CD4-positive, alpha-beta memory T cell (primary cell): ENCODE measurements at regions not wholly inside any gene's neighbourhood (a gene's known extent, or its start where the extent isn't known, plus 50 kb on each side); places are given as distances from the start of the nearest gene placed in this dataset.

Source experiments
- CTCF ChIA-PET: fragments of 350-600 bp; sonication (Branson Sonifier 250); formaldehyde crosslinking; loops from one replicate; lab custom pipeline; 2021; ENCODE audit warnings: inconsistent platforms; ENCODE audit not compliant: partially characterized antibody; lab: Charles Lee
- POLR2A ChIA-PET: fragments of 350-600 bp; sonication (Branson Sonifier 250); formaldehyde crosslinking; loops from one replicate; lab custom pipeline; 2021; ENCODE audit not compliant: partially characterized antibody; lab: Charles Lee
- DNase-seq, 5 donors: peaks; one replicate each; pipeline versions ENCODE4 v3.0.0 to v3.0.0-alpha.2; 2020 to 2022; ENCODE audit warnings: mixed read lengths in 1 of 5
- H3K27ac ChIP-seq: one replicate; pipeline ENCODE4 v1.7.0; 2013; ENCODE audit warnings: low read depth, low read length
- H3K27me3 ChIP-seq: 2 replicates; pipeline ENCODE4 v1.7.0; 2013; ENCODE audit warnings: mild to moderate bottlenecking, low read length, moderate library complexity; ENCODE audit not compliant: insufficient read depth
- H3K36me3 ChIP-seq: 2 replicates; pipeline ENCODE4 v1.7.0; 2013; ENCODE audit warnings: mild to moderate bottlenecking, low read length, moderate library complexity; ENCODE audit not compliant: insufficient read depth
- H3K4me1 ChIP-seq: 2 replicates; pipeline ENCODE4 v1.7.0; 2013; ENCODE audit warnings: mild to moderate bottlenecking, low read length, moderate library complexity; ENCODE audit not compliant: insufficient read depth
- H3K4me3 ChIP-seq, 2 donors: one replicate each; pipeline ENCODE4 v1.7.0; 2013; ENCODE audit warnings: low read length in 2 of 2, mild to moderate bottlenecking in 1 of 2
- H3K9me3 ChIP-seq, 2 donors: one replicate each; pipeline ENCODE4 v1.7.0; 2013; ENCODE audit warnings: low read length in 2 of 2, control low read depth in 1 of 2; ENCODE audit not compliant: control insufficient read depth in 1 of 2
- H3K27ac Mint-ChIP-seq, 7 donors: one replicate each; pipeline ENCODE4 v1.8.0; 2020 to 2021; ENCODE audit warnings: mixed read lengths in 7 of 7, mild to moderate bottlenecking in 6 of 7, inconsistent platforms in 3 of 7, moderate library complexity in 3 of 7
- H3K27me3 Mint-ChIP-seq, 2 donors: one replicate each; pipeline ENCODE4 v1.8.0; 2020 to 2021; ENCODE audit warnings: mixed read lengths in 2 of 2
- H3K36me3 Mint-ChIP-seq, 2 donors: one replicate each; pipeline ENCODE4 v1.8.0; 2020 to 2021; ENCODE audit warnings: mixed read lengths in 2 of 2, inconsistent platforms in 1 of 2, mild to moderate bottlenecking in 1 of 2
- H3K4me1 Mint-ChIP-seq, 4 donors: one replicate each; pipeline ENCODE4 v1.8.0; 2020 to 2021; ENCODE audit warnings: mixed read lengths in 4 of 4, mild to moderate bottlenecking in 1 of 4
- H3K4me3 Mint-ChIP-seq, 8 donors: one replicate each; pipeline ENCODE4 v1.8.0; 2020 to 2021; ENCODE audit warnings: mixed read lengths in 8 of 8, mild to moderate bottlenecking in 7 of 8, moderate library complexity in 6 of 8, inconsistent platforms in 3 of 8
- H3K9me3 Mint-ChIP-seq, 8 donors: one replicate each; pipeline ENCODE4 v1.8.0; 2020 to 2021; ENCODE audit warnings: mixed read lengths in 8 of 8, mild to moderate bottlenecking in 5 of 8, inconsistent platforms in 3 of 8, moderate library complexity in 1 of 8
- intact Hi-C: fragments of 100-400 bp; cut with micrococcal nuclease; formaldehyde crosslinking; loops from one replicate; pipeline ENCODE4 v1.15.1; 2023

GRCh38 chr2:239716536-239717318, 308.4 kb downstream of the NDUFA10 start:
- Histone ChIP-seq H3K4me3 (no peak overlapping the region), H3K36me3 (no peaks in the 10 kb centered on the region), H3K27me3 (no peaks in the 10 kb centered on the region), H3K4me1 (no peaks in the 10 kb centered on the region), H3K9me3 (peaks cover 0 to 12% of the 10 kb centered on the region in 2 donors), H3K27ac (no peak overlapping the region)
- intact Hi-C loops, result no loop called here
- peaks cover 2 to 17% of the 10 kb centered on the region in 2 donors for H3K36me3 Mint-ChIP-seq
- CTCF ChIA-PET, result no interaction called here
- POLR2A ChIA-PET, result no interaction called here
- peaks cover 0 to 33% (median 24%) of the 10 kb centered on the region in 8 donors for H3K9me3 Mint-ChIP-seq
- H3K4me3 Mint-ChIP-seq, result no peak overlapping the region
- H3K4me1 Mint-ChIP-seq, result no peaks in the 10 kb centered on the region
- no peak overlapping the region for H3K27ac Mint-ChIP-seq
- no peak for DNase-seq
- H3K27me3 Mint-ChIP-seq, result peaks cover 4 to 9% of the 10 kb centered on the region in 2 donors

- peaks cover 12 to 13% of the 10 kb centered on the region in 2 donors for H3K27me3 Mint-ChIP-seq
- peaks cover 2 to 17% of the 10 kb centered on the region in 2 donors for H3K36me3 Mint-ChIP-seq
- intact Hi-C loops, result no loop called here
- H3K4me1 ChIP-seq, result no peaks in the 10 kb centered on the region
- no peak overlapping the region for H3K4me3 ChIP-seq
- no peak overlapping the region for H3K4me3 Mint-ChIP-seq
- no peaks in the 10 kb centered on the region for H3K36me3 ChIP-seq
- ChIA-PET POLR2A (no interaction called here), CTCF (no interaction called here)
- H3K27me3 ChIP-seq, result no peaks in the 10 kb centered on the region
- no peak overlapping the region for H3K27ac Mint-ChIP-seq
- H3K9me3 Mint-ChIP-seq, result peaks cover 0 to 37% (median 28%) of the 10 kb centered on the region in 8 donors
- no peaks in the 10 kb centered on the region for H3K4me1 Mint-ChIP-seq
- no peak for DNase-seq
- no peak overlapping the region for H3K27ac ChIP-seq
- peaks cover 0 to 12% of the 10 kb centered on the region in 2 donors for H3K9me3 ChIP-seq
These were observed 309.1 kb downstream of the NDUFA10 start for GRCh38 chr2:239716009-239716408.

- no peaks in the 10 kb centered on the region for H3K36me3 ChIP-seq
- no peaks in the 10 kb centered on the region for H3K4me1 Mint-ChIP-seq
- no peak overlapping the region for H3K27ac Mint-ChIP-seq
- H3K9me3 Mint-ChIP-seq, result peaks cover 0 to 38% (median 29%) of the 10 kb centered on the region in 8 donors
- no peak overlapping the region for H3K4me3 ChIP-seq
- H3K27ac ChIP-seq, result no peak overlapping the region
- DNase-seq, result no peak
- H3K36me3 Mint-ChIP-seq, result peaks cover 2 to 17% of the 10 kb centered on the region in 2 donors
- H3K4me1 ChIP-seq, result no peaks in the 10 kb centered on the region
- intact Hi-C loops, result no loop called here
- ChIA-PET CTCF (no interaction called here), POLR2A (no interaction called here)
- H3K4me3 Mint-ChIP-seq, result no peak overlapping the region
- peaks cover 0 to 12% of the 10 kb centered on the region in 2 donors for H3K9me3 ChIP-seq
- H3K27me3 ChIP-seq, result no peaks in the 10 kb centered on the region
- peaks cover 13 to 14% of the 10 kb centered on the region in 2 donors for H3K27me3 Mint-ChIP-seq
These were observed 309.5 kb downstream of the NDUFA10 start for GRCh38 chr2:239715606-239716005.

- Histone ChIP-seq H3K27me3 (no peaks in the 10 kb centered on the region), H3K36me3 (no peaks in the 10 kb centered on the region), H3K4me3 (no peak overlapping the region), H3K9me3 (peaks cover 0 to 12% of the 10 kb centered on the region in 2 donors), H3K27ac (no peak overlapping the region), H3K4me1 (no peaks in the 10 kb centered on the region)
- Mint-ChIP-seq H3K4me3 (no peak overlapping the region), H3K27me3 (peaks cover 13 to 14% of the 10 kb centered on the region in 2 donors), H3K4me1 (no peaks in the 10 kb centered on the region), H3K36me3 (peaks cover 2 to 17% of the 10 kb centered on the region in 2 donors), H3K27ac (no peak overlapping the region), H3K9me3 (peaks cover 0 to 38% (median 29%) of the 10 kb centered on the region in 8 donors)
- no peak for DNase-seq
- ChIA-PET CTCF (no interaction called here), POLR2A (no interaction called here)
- intact Hi-C loops, result no loop called here
These were observed 309.9 kb downstream of the NDUFA10 start for GRCh38 chr2:239715202-239715601.

GRCh38 chr2:239714116-239714515, 311.0 kb downstream of the NDUFA10 start:
- Mint-ChIP-seq H3K27ac (no peak overlapping the region), H3K4me1 (no peaks in the 10 kb centered on the region), H3K27me3 (peaks cover 13 to 14% of the 10 kb centered on the region in 2 donors), H3K9me3 (peaks cover 0 to 38% (median 29%) of the 10 kb centered on the region in 8 donors), H3K4me3 (no peak overlapping the region), H3K36me3 (peaks cover 2 to 17% of the 10 kb centered on the region in 2 donors)
- ChIA-PET POLR2A (no interaction called here), CTCF (no interaction called here)
- Histone ChIP-seq H3K27ac (no peak overlapping the region), H3K9me3 (peaks cover 0 to 12% of the 10 kb centered on the region in 2 donors), H3K4me3 (no peak overlapping the region), H3K27me3 (no peaks in the 10 kb centered on the region), H3K36me3 (no peaks in the 10 kb centered on the region), H3K4me1 (no peaks in the 10 kb centered on the region)
- no peak for DNase-seq
- intact Hi-C loops, result no loop called here

GRCh38 chr2:239712755-239713154, 311.9 kb upstream of the HDAC4 start:
- no peak overlapping the region for H3K4me3 Mint-ChIP-seq
- peaks cover 13 to 14% of the 10 kb centered on the region in 2 donors for H3K27me3 Mint-ChIP-seq
- ChIA-PET CTCF (no interaction called here), POLR2A (no interaction called here)
- no peak overlapping the region for H3K27ac Mint-ChIP-seq
- Histone ChIP-seq H3K27me3 (no peaks in the 10 kb centered on the region), H3K4me1 (no peaks in the 10 kb centered on the region), H3K27ac (no peak overlapping the region), H3K36me3 (no peaks in the 10 kb centered on the region), H3K4me3 (no peak overlapping the region), H3K9me3 (peaks cover 0 to 12% of the 10 kb centered on the region in 2 donors)
- intact Hi-C loops, result no loop called here
- no peak for DNase-seq
- peaks cover 0 to 38% (median 29%) of the 10 kb centered on the region in 8 donors for H3K9me3 Mint-ChIP-seq
- H3K36me3 Mint-ChIP-seq, result peaks cover 2 to 17% of the 10 kb centered on the region in 2 donors
- H3K4me1 Mint-ChIP-seq, result no peaks in the 10 kb centered on the region

- ChIA-PET CTCF (no interaction called here), POLR2A (no interaction called here)
- Mint-ChIP-seq H3K4me1 (no peaks in the 10 kb centered on the region), H3K4me3 (no peak overlapping the region), H3K27ac (no peak overlapping the region), H3K9me3 (peaks cover 0 to 38% (median 29%) of the 10 kb centered on the region in 8 donors), H3K36me3 (peaks cover 2 to 17% of the 10 kb centered on the region in 2 donors), H3K27me3 (peaks cover 13 to 14% of the 10 kb centered on the region in 2 donors)
- DNase-seq, result no peak
- H3K27ac ChIP-seq, result no peak overlapping the region
- no peak overlapping the region for H3K4me3 ChIP-seq
- H3K9me3 ChIP-seq, result peaks cover 0 to 12% of the 10 kb centered on the region in 2 donors
- no peaks in the 10 kb centered on the region for H3K27me3 ChIP-seq
- intact Hi-C loops, result no loop called here
- H3K36me3 ChIP-seq, result no peaks in the 10 kb centered on the region
- no peaks in the 10 kb centered on the region for H3K4me1 ChIP-seq
These were observed 311.2 kb upstream of the HDAC4 start for GRCh38 chr2:239711911-239712570.
